Natural killer cell (primary cell): ENCODE measurements at regions not wholly inside any gene's neighbourhood (a gene's known extent, or its start where the extent isn't known, plus 50 kb on each side); places are given as distances from the start of the nearest gene placed in this dataset.

Experiments
- ATAC-seq, 3 donors: fragments of 150-1000 bp in 2 of 3; fragments of 200-7000 bp in 1 of 3; cut with Tn5 transposase; 1 replicate in 1 of 3; 2 replicates in 2 of 3; pipeline ENCODE4 v1.10.0; 2021; ENCODE audit warnings: mild to moderate bottlenecking in 2 of 3, moderate library complexity in 2 of 3
- DNase-seq, 2 donors: peaks; one replicate each; pipeline versions ENCODE4 v3.0.0 to v3.0.0-alpha.2; 2013 to 2021; ENCODE audit warnings: mixed read lengths in 1 of 2
- H3K27ac ChIP-seq: one replicate; pipeline ENCODE4 v1.5.1; 2013; ENCODE audit warnings: mild to moderate bottlenecking, low read length
- H3K27me3 ChIP-seq: one replicate; pipeline ENCODE4 v1.6.1; 2013; ENCODE audit warnings: low read length; ENCODE audit not compliant: control insufficient read depth, insufficient read depth
- H3K36me3 ChIP-seq: one replicate; pipeline ENCODE4 v1.6.1; 2013; ENCODE audit warnings: low read length; ENCODE audit not compliant: control insufficient read depth, insufficient read depth
- H3K4me1 ChIP-seq: one replicate; pipeline ENCODE4 v1.6.1; 2013; ENCODE audit warnings: low read length; ENCODE audit not compliant: control insufficient read depth, insufficient read depth
- H3K4me3 ChIP-seq: one replicate; pipeline ENCODE4 v1.5.1; 2013; ENCODE audit warnings: low read length
- H3K9me3 ChIP-seq: one replicate; pipeline ENCODE4 v1.6.1; 2013; ENCODE audit warnings: low read length; ENCODE audit not compliant: control insufficient read depth, insufficient read depth
- H3K27ac Mint-ChIP-seq, 2 donors: one replicate each; pipeline ENCODE4 v1.8.0; 2022; ENCODE audit warnings: mild to moderate bottlenecking in 2 of 2, mixed read lengths in 2 of 2, moderate library complexity in 1 of 2
- H3K27me3 Mint-ChIP-seq, 2 donors: one replicate each; pipeline ENCODE4 v1.8.0; 2022; ENCODE audit warnings: low read depth in 2 of 2, mixed read lengths in 2 of 2
- H3K36me3 Mint-ChIP-seq: one replicate; pipeline ENCODE4 v1.8.0; 2022; ENCODE audit warnings: mixed read lengths
- H3K4me1 Mint-ChIP-seq, 2 donors: one replicate each; pipeline ENCODE4 v1.8.0; 2022; ENCODE audit warnings: mixed read lengths in 2 of 2
- H3K4me3 Mint-ChIP-seq: one replicate; pipeline ENCODE4 v1.8.0; 2022; ENCODE audit warnings: mild to moderate bottlenecking, moderate library complexity, mixed read lengths
- H3K9me3 Mint-ChIP-seq, 2 donors: one replicate each; pipeline ENCODE4 v1.8.0; 2022; ENCODE audit warnings: mixed read lengths in 2 of 2
- WGBS: methylation state at CpG from one replicate; pipeline ENCODE4 v1.1.7; 2013; ENCODE audit warnings: missing lambda C conversion rate; ENCODE audit not compliant: insufficient coverage; 5-methylcytosine and 5-hydroxymethylcytosine counted together
- intact Hi-C: fragments of 100-400 bp; cut with micrococcal nuclease; formaldehyde crosslinking; loops from one replicate; pipeline ENCODE4 v1.14.2; 2022
- TF ChIP-seq, protein P1 (sequence below): fragments of 200-600 bp; IDR thresholded peaks from one replicate; pipeline ENCODE4 v1.8.0; 2022; ENCODE audit warnings: antibody characterized with exemption

DNA sequence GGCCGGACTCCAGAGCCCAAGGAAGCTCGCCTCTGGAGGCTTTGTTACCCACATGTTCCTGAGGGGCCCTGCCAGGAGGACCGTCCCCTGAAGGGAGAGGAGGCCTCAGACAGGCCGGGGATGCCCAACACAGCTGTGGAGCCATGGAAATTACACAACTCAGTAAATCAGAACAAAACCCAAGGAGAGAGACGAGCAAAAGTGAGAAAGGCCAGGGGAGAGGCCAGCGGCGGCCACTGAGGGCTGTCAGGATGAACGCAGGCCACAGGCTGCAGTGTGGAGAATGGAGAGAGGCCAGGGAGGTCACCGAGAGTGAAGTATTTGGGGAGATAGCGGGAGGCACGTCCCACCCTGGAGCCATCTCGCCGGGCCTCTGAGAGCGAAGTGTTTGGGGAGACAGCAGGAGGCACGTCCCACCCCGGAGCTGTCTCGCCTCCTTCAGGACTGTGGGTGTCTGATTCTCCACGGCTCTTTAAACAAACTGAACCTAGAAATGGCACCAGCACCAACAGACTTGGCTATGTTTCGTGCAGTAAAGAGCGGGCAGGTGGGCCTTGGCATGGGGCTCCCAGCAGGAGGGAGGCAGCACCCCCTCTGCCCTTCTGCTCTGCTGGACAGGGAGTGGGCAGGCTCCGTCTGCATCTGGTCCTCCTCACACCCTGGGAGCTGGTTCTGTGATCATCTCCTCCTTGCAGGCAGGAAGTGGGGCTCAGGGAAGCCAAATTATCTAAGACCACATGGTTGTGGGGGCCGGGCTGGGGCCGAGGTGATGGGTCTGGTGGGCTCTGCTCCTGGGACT, 91.0 kb downstream of the YTHDF1 start:
- H3K27me3 ChIP-seq, result no peaks in the 10 kb centered on the region
- no peak overlapping the region for H3K27ac Mint-ChIP-seq
- no peak for DNase-seq
- H3K4me3 Mint-ChIP-seq, result no peak overlapping the region
- H3K36me3 ChIP-seq, result no peaks in the 10 kb centered on the region
- H3K4me1 Mint-ChIP-seq, result no peaks in the 10 kb centered on the region
- no peak overlapping the region for H3K27ac ChIP-seq
- no peak for ATAC-seq
- no peaks in the 10 kb centered on the region for H3K9me3 ChIP-seq
- no peaks in the 10 kb centered on the region for H3K4me1 ChIP-seq
- H3K27me3 Mint-ChIP-seq, result peaks cover 8 to 11% of the 10 kb centered on the region in 2 donors
- intact Hi-C loops, result no loop called here
- no peaks in the 10 kb centered on the region for H3K36me3 Mint-ChIP-seq
- H3K9me3 Mint-ChIP-seq, result no peaks in the 10 kb centered on the region
- no peak overlapping the region for H3K4me3 ChIP-seq
- 80% methylated on average over 23 of the region's 23 CpGs for WGBS
- TF ChIP-seq, protein P1, sequence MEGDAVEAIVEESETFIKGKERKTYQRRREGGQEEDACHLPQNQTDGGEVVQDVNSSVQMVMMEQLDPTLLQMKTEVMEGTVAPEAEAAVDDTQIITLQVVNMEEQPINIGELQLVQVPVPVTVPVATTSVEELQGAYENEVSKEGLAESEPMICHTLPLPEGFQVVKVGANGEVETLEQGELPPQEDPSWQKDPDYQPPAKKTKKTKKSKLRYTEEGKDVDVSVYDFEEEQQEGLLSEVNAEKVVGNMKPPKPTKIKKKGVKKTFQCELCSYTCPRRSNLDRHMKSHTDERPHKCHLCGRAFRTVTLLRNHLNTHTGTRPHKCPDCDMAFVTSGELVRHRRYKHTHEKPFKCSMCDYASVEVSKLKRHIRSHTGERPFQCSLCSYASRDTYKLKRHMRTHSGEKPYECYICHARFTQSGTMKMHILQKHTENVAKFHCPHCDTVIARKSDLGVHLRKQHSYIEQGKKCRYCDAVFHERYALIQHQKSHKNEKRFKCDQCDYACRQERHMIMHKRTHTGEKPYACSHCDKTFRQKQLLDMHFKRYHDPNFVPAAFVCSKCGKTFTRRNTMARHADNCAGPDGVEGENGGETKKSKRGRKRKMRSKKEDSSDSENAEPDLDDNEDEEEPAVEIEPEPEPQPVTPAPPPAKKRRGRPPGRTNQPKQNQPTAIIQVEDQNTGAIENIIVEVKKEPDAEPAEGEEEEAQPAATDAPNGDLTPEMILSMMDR, result no peak

DNA sequence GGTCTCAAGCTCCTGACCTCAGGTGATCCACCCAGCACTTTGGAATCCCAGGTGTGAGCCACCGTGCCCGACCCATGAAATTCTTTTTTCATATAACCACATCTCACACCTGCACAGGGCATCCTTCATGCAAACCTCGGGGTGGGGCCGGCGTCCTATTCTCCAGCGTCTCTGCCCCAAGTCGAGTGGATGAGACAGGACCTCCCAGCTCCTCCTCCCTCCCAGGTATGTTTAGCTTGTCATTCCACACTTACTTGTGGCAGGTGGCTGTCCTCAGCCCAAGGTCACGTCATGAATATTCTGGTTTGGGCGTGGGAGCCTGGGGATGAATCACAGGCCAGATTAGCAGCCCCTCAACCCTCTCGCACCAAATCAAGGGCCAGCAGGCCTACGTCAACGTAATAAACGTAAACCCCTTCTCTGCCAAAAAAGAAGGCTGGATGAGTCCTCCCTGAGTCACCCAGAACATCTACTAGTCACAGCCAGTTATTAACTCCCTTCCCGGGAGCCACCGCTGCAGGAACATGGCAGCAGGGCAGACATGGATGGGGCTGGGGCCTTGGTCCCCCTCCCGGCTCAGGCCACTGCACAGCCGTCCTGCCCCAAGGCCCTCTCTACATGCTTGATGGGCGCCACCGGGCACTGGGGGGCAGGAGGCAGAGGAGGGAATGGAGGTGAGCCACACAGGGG, 91.7 kb downstream of the YTHDF1 start:
- H3K27me3 Mint-ChIP-seq, result peaks cover 4 to 7% of the 10 kb centered on the region in 2 donors
- intact Hi-C loops, result no loop called here
- no peak overlapping the region for H3K27ac ChIP-seq
- H3K4me1 ChIP-seq, result no peaks in the 10 kb centered on the region
- no peaks in the 10 kb centered on the region for H3K9me3 Mint-ChIP-seq
- no peak overlapping the region for H3K27ac Mint-ChIP-seq
- no peaks in the 10 kb centered on the region for H3K4me1 Mint-ChIP-seq
- no peak for ATAC-seq
- TF ChIP-seq, protein P1, result no peak
- no peaks in the 10 kb centered on the region for H3K36me3 Mint-ChIP-seq
- H3K4me3 ChIP-seq, result no peak overlapping the region
- H3K9me3 ChIP-seq, result no peaks in the 10 kb centered on the region
- H3K36me3 ChIP-seq, result no peaks in the 10 kb centered on the region
- no peaks in the 10 kb centered on the region for H3K27me3 ChIP-seq
- 88% methylated on average over 19 of the region's 19 CpGs for WGBS
- no peak overlapping the region for H3K4me3 Mint-ChIP-seq
- DNase-seq, result no peak

DNA sequence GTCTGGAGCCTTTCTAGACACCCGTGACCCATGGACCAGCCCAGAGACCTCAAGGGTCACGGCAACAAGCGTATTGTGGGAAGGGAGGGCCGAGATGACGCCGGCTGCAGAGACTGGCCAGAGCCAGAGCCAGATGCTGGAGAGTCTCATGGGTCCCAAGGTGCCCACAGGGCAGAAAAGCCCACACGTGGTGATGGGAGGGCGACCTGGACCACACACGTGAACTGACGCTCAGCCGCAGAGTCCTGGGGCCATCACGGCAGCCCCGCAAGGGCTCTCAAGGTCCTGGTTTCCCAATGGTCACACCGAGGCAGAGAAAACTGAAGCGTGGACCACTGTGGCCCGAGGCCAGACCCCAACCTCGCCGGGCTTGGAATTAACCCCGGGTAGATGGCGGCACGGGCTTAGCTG, 92.6 kb downstream of the YTHDF1 start:
- Histone ChIP-seq H3K27ac (no peak overlapping the region), H3K4me3 (no peak overlapping the region), H3K27me3 (no peaks in the 10 kb centered on the region), H3K9me3 (no peaks in the 10 kb centered on the region), H3K36me3 (no peaks in the 10 kb centered on the region), H3K4me1 (no peaks in the 10 kb centered on the region)
- no peaks in the 10 kb centered on the region for H3K4me1 Mint-ChIP-seq
- H3K27me3 Mint-ChIP-seq, result peaks cover 3 to 8% of the 10 kb centered on the region in 2 donors
- H3K4me3 Mint-ChIP-seq, result no peak overlapping the region
- WGBS, result 84% methylated on average over 21 of the region's 21 CpGs
- H3K36me3 Mint-ChIP-seq, result no peaks in the 10 kb centered on the region
- TF ChIP-seq, protein P1, result no peak
- ATAC-seq, result no peak
- no peak overlapping the region for H3K27ac Mint-ChIP-seq
- no peaks in the 10 kb centered on the region for H3K9me3 Mint-ChIP-seq
- intact Hi-C loops, result no loop called here
- no peak for DNase-seq
